ENCODE measurements at regions not wholly inside any gene's neighbourhood (a gene's known extent, or its start where the extent isn't known, plus 50 kb on each side); places are given as distances from the start of the nearest gene placed in this dataset.

DNA sequence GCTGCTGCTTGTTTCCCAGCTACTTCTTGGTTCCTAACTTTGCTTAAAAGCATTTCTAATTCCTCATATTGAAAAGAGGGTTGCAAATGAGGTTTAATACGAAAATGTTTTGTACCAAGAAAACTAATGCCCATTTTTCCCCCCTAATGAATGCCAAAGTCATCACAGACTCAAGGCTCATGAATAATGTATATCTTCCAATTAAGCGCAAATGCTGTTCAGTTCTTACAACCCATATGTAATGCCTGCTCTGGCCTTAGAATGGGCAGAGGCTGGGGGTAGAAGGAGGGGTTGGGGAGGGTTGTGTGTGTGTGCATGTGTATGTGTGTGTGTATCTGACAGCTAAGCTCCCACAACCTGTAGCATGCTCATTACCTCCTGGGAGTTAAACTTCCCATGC, 901.7 kb downstream of the KCNMA1 start:
- Histone ChIP-seq H3K36me3 (ENCODE audit: control insufficient read depth, insufficient read depth, low read length) (no peaks in the 10 kb centered on the region), H3K27me3 (ENCODE audit: control insufficient read depth, insufficient read depth, low read length) (no peaks in the 10 kb centered on the region), H3K9me3 (ENCODE audit: control insufficient read depth, insufficient read depth, low read length) (no peaks in the 10 kb centered on the region), H3K9ac (ENCODE audit: low read depth, low read length) (no peak overlapping the region), H3K4me1 (ENCODE audit: control insufficient read depth, insufficient read depth, low read length) (peaks cover 11% of the 10 kb centered on the region), H3K27ac (ENCODE audit: low read depth, low read length) (no peak overlapping the region), H3K4me3 (ENCODE audit: low read depth, low read length) (no peak overlapping the region)

DNA sequence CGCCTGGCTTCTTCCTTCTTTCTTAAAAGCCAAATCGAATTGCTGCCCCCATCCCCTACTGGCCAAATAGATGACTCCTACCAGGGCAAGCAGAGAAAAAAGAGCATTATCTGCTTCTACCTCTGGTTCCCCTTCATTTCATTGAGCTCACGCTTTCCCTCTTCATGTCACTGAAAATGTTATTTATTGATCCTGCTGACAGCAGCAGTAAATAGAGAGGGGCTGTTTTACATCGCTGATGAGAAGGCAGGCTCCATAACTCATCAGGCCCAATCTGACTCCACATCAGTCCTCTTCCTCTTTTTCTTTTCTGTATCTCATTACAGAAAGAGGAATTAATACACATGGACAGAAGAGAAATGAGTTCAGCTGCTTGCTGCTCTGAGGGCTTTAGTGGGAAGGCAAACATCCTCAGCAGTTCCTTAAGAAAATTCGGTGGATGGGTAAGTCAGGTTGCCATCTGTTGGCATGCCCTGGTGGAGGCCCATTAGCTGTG, 904.1 kb downstream of the KCNMA1 start:
- Histone ChIP-seq H3K4me1 (ENCODE audit: control insufficient read depth, insufficient read depth, low read length) (0 out of 2 replicates have a peak, but pooled peaks cover 2% of the 10 kb centered on the region), H3K36me3 (ENCODE audit: control insufficient read depth, insufficient read depth, low read length) (no peaks in the 10 kb centered on the region), H3K27me3 (ENCODE audit: control insufficient read depth, insufficient read depth, low read length) (no peaks in the 10 kb centered on the region), H3K9ac (ENCODE audit: low read depth, low read length) (no peak overlapping the region), H3K4me3 (ENCODE audit: low read depth, low read length) (no peak overlapping the region), H3K9me3 (ENCODE audit: control insufficient read depth, insufficient read depth, low read length) (no peaks in the 10 kb centered on the region), H3K27ac (ENCODE audit: low read depth, low read length) (no peak overlapping the region)

- Histone ChIP-seq H3K9me3 (ENCODE audit: control insufficient read depth, insufficient read depth, low read length) (no peaks in the 10 kb centered on the region), H3K36me3 (ENCODE audit: control insufficient read depth, insufficient read depth, low read length) (no peaks in the 10 kb centered on the region), H3K4me3 (ENCODE audit: low read depth, low read length) (no peak overlapping the region), H3K27ac (ENCODE audit: low read depth, low read length) (no peak overlapping the region), H3K9ac (ENCODE audit: low read depth, low read length) (no peak overlapping the region), H3K4me1 (ENCODE audit: control insufficient read depth, insufficient read depth, low read length) (no peaks in the 10 kb centered on the region), H3K27me3 (ENCODE audit: control insufficient read depth, insufficient read depth, low read length) (no peaks in the 10 kb centered on the region)
Measured at GRCh38 chr10:76732306-76732705, 905.3 kb downstream of the KCNMA1 start.

GRCh38 chr10:76729841-76730487, 907.6 kb downstream of the KCNMA1 start:
- Histone ChIP-seq H3K4me3 (ENCODE audit: low read depth, low read length) (no peak overlapping the region), H3K27me3 (ENCODE audit: control insufficient read depth, insufficient read depth, low read length) (no peaks in the 10 kb centered on the region), H3K9me3 (ENCODE audit: control insufficient read depth, insufficient read depth, low read length) (no peaks in the 10 kb centered on the region), H3K27ac (ENCODE audit: low read depth, low read length) (no peak overlapping the region), H3K9ac (ENCODE audit: low read depth, low read length) (no peak overlapping the region), H3K36me3 (ENCODE audit: control insufficient read depth, insufficient read depth, low read length) (no peaks in the 10 kb centered on the region), H3K4me1 (ENCODE audit: control insufficient read depth, insufficient read depth, low read length) (no peaks in the 10 kb centered on the region)

GRCh38 chr10:76729346-76729745, 908.3 kb downstream of the KCNMA1 start:
- no peak overlapping the region for H3K27ac ChIP-seq (ENCODE audit: low read depth, low read length)
- H3K4me3 ChIP-seq (ENCODE audit: low read depth, low read length), result no peak overlapping the region
- no peaks in the 10 kb centered on the region for H3K9me3 ChIP-seq (ENCODE audit: control insufficient read depth, insufficient read depth, low read length)
- no peaks in the 10 kb centered on the region for H3K27me3 ChIP-seq (ENCODE audit: control insufficient read depth, insufficient read depth, low read length)
- H3K9ac ChIP-seq (ENCODE audit: low read depth, low read length), result no peak overlapping the region
- H3K4me1 ChIP-seq (ENCODE audit: control insufficient read depth, insufficient read depth, low read length), result peaks cover 2% of the 10 kb centered on the region
- no peaks in the 10 kb centered on the region for H3K36me3 ChIP-seq (ENCODE audit: control insufficient read depth, insufficient read depth, low read length)

GRCh38 chr10:76727038-76727437, 910.6 kb downstream of the KCNMA1 start:
- Histone ChIP-seq H3K4me3 (ENCODE audit: low read depth, low read length) (no peak overlapping the region), H3K27ac (ENCODE audit: low read depth, low read length) (no peak overlapping the region), H3K27me3 (ENCODE audit: control insufficient read depth, insufficient read depth, low read length) (0 out of 2 replicates have a peak, but pooled peaks cover 3% of the 10 kb centered on the region), H3K9me3 (ENCODE audit: control insufficient read depth, insufficient read depth, low read length) (no peaks in the 10 kb centered on the region), H3K36me3 (ENCODE audit: control insufficient read depth, insufficient read depth, low read length) (no peaks in the 10 kb centered on the region), H3K4me1 (ENCODE audit: control insufficient read depth, insufficient read depth, low read length) (peaks cover 14% of the 10 kb centered on the region), H3K9ac (ENCODE audit: low read depth, low read length) (no peak overlapping the region)

DNA sequence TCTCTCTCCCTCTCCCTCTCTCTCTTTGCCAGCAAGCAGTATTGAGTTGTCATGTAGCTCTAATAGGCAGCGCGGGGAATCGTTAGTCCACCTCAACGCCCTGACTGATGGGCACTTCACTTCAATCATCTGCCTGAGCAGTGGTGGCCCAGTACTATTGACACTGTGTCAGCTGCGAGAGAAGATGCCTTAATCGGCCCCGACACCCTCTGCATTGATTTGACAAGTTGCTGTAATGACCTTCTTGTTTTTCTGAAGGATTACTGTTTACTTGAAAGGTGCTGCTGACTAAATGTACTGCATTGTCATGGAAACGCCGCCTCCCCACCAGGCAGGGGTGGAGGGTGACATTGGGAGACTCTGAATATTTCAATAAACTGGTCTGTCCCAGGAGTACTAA, 913.8 kb downstream of the KCNMA1 start:
- H3K4me1 ChIP-seq (ENCODE audit: control insufficient read depth, insufficient read depth, low read length), result peaks cover 14% of the 10 kb centered on the region
- H3K9ac ChIP-seq (ENCODE audit: low read depth, low read length), result no peak overlapping the region
- H3K27ac ChIP-seq (ENCODE audit: low read depth, low read length), result no peak overlapping the region
- 0 out of 2 replicates have a peak, but pooled peaks cover 3% of the 10 kb centered on the region for H3K27me3 ChIP-seq (ENCODE audit: control insufficient read depth, insufficient read depth, low read length)
- H3K36me3 ChIP-seq (ENCODE audit: control insufficient read depth, insufficient read depth, low read length), result no peaks in the 10 kb centered on the region
- no peak overlapping the region for H3K4me3 ChIP-seq (ENCODE audit: low read depth, low read length)
- H3K9me3 ChIP-seq (ENCODE audit: control insufficient read depth, insufficient read depth, low read length), result no peaks in the 10 kb centered on the region

DNA sequence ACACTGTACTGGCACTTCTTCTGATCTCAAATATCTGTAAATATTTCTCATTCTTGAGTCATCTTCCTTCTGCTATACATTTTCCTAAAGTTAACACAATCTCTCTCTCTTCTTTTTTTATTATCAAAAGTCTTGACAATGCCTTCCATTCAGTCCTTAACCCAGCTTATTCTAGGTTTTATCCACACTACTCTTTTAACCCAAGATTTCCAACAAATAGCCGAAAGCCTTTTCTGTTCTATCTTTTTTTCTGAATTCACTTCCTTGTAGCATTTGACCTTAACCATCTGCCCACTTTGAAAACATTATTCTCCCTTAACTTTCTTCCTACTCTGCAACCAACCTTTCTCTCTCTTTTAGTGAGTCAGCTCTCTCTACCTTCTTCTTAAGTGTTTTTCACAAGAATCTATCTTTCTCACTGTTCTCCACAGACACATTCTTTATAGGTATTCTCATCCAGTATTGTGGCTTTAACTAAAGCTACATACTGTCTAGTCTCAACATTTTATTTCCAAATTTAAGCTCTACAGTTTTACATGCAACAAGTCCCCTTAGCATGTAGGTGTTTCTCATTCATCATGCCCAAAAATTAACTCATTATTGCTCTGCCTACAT, 915.6 kb downstream of the KCNMA1 start:
- no peak overlapping the region for H3K9ac ChIP-seq (ENCODE audit: low read depth, low read length)
- H3K27me3 ChIP-seq (ENCODE audit: control insufficient read depth, insufficient read depth, low read length), result 0 out of 2 replicates have a peak, but pooled peaks cover 3% of the 10 kb centered on the region
- H3K4me1 ChIP-seq (ENCODE audit: control insufficient read depth, insufficient read depth, low read length), result peaks cover 14% of the 10 kb centered on the region
- no peaks in the 10 kb centered on the region for H3K36me3 ChIP-seq (ENCODE audit: control insufficient read depth, insufficient read depth, low read length)
- no peak overlapping the region for H3K4me3 ChIP-seq (ENCODE audit: low read depth, low read length)
- no peaks in the 10 kb centered on the region for H3K9me3 ChIP-seq (ENCODE audit: control insufficient read depth, insufficient read depth, low read length)
- no peak overlapping the region for H3K27ac ChIP-seq (ENCODE audit: low read depth, low read length)

DNA sequence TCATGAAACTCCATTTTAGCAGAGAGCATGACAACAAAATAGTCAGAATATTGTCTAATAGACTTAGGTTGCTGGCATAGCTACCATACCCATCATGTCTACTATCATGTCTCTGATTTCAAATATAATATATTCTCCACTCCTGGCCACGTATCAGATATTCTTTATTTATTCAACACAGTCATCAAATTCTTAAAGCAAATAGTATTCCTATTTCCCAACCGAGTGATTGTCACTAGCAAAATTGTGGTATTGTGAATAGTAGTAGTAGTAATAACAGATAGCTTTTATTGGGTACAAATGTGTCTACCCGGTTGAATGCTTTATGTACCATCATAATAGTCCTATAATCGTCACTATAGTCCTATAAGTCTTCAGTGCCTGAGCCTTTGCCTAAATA, 918.6 kb downstream of the KCNMA1 start:
- Histone ChIP-seq H3K9me3 (ENCODE audit: control insufficient read depth, insufficient read depth, low read length) (no peaks in the 10 kb centered on the region), H3K27ac (ENCODE audit: low read depth, low read length) (no peak overlapping the region)

DNA sequence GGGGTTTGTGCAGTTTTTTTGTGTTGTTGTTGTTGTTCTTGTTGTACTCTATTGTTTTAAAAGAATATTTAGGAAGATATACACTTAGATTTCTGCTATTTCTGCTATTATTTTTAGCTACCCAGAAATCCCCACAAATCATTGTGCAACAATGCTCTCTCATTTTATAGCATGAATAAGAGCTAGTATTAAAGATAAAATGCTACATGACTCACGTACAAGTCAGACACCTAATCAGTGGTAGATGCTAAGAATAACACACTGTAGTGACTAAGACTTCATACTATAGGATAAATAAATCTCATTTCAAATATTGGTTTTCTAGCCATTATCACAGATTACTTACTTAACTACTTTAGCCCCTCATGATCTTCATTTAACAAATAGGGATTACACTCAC, 920.5 kb downstream of the KCNMA1 start:
- Histone ChIP-seq H3K36me3 (ENCODE audit: control insufficient read depth, insufficient read depth, low read length) (no peaks in the 10 kb centered on the region), H3K27ac (ENCODE audit: low read depth, low read length) (no peak overlapping the region)

More for the DNA sequence above, 918.6 kb downstream of the KCNMA1 start:
- H3K9ac ChIP-seq (ENCODE audit: low read depth, low read length), result no peak overlapping the region
- peaks cover 9% of the 10 kb centered on the region for H3K4me1 ChIP-seq (ENCODE audit: control insufficient read depth, insufficient read depth, low read length)
- no peaks in the 10 kb centered on the region for H3K36me3 ChIP-seq (ENCODE audit: control insufficient read depth, insufficient read depth, low read length)
- no peak overlapping the region for H3K4me3 ChIP-seq (ENCODE audit: low read depth, low read length)
- 0 out of 2 replicates have a peak, but pooled peaks cover 3% of the 10 kb centered on the region for H3K27me3 ChIP-seq (ENCODE audit: control insufficient read depth, insufficient read depth, low read length)

DNA sequence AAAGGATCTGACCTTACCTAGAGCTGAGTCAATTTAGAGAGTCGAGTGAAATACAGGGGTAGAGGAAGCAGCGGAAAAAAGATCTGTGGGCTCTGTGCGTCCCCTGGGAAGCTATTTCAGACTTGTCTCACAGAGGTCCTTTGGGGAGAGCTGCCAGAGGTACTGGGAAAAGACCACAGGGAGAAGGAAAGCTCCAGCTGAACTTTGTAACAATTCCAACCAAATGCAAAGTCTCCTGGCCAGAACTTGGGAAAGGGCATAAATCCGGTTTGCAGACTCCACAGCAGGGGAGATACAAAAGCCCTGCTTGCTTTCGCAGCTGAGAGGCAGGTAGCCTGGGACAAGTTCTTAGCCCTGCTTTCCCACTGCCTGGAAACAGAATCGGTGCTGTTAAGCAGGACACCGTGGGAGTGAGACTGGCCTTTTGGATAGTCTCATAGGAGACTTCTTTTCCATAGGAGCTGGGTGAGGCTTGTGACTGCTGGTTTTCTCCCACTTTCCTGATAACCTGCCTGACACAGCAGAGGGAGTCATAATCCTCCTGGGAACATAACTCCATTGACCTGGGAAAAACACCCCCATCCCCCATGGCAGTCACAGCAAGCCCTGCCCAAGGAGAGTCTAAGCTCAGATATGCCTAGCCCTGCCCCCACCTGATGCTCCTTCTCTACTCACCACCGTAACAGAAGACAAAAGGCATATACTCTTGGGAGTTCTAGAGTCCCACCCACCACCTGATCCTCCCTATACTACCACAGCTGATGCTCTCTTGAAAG, 926.2 kb downstream of the KCNMA1 start:
- Histone ChIP-seq H3K9me3 (ENCODE audit: control insufficient read depth, insufficient read depth, low read length) (no peaks in the 10 kb centered on the region; the same call in 1 of the 2 replicates), H3K27ac (ENCODE audit: low read depth, low read length) (no peak overlapping the region), H3K36me3 (ENCODE audit: control insufficient read depth, insufficient read depth, low read length) (no peaks in the 10 kb centered on the region), H3K4me1 (ENCODE audit: control insufficient read depth, insufficient read depth, low read length) (peaks cover 5% of the 10 kb centered on the region; the same call in 1 of the 2 replicates), H3K27me3 (ENCODE audit: control insufficient read depth, insufficient read depth, low read length) (no peaks in the 10 kb centered on the region), H3K4me3 (ENCODE audit: low read depth, low read length) (no peak overlapping the region), H3K9ac (ENCODE audit: low read depth, low read length) (no peak overlapping the region)

More for the DNA sequence above, 920.5 kb downstream of the KCNMA1 start:
- Histone ChIP-seq H3K4me1 (ENCODE audit: control insufficient read depth, insufficient read depth, low read length) (no peaks in the 10 kb centered on the region), H3K27me3 (ENCODE audit: control insufficient read depth, insufficient read depth, low read length) (no peaks in the 10 kb centered on the region), H3K9ac (ENCODE audit: low read depth, low read length) (no peak overlapping the region), H3K4me3 (ENCODE audit: low read depth, low read length) (no peak overlapping the region), H3K9me3 (ENCODE audit: control insufficient read depth, insufficient read depth, low read length) (no peaks in the 10 kb centered on the region)
